ENCODE measurements at regions not wholly inside any gene's neighbourhood (a gene's known extent, or its start where the extent isn't known, plus 50 kb on each side); places are given as distances from the start of the nearest gene placed in this dataset.

GRCh38 chr18:22019193-22019592, 150.2 kb upstream of the GATA6 start:
- no peak for DNase-seq (ENCODE audit: low spot score)
- ATAC-seq = no peak
- H3K4me1 Mint-ChIP-seq = peaks cover 8% of the 10 kb centered on the region
- CTCF ChIA-PET = interaction anchor here (0.9 kb wide), 1 partner anchor 22 kb away, joined by 4 read pairs; no protein-coding TSS in a partner anchor
- H3K36me3 Mint-ChIP-seq = no peaks in the 10 kb centered on the region; the same call in 1 of the 2 replicates
- TF ChIP-seq MXD4 (CRISPR knock-in tag; IDR thresholded peaks at IDR 0.05; ENCODE audit: borderline replicate concordance) (no peak), GABPB1 (CRISPR knock-in tag; IDR thresholded peaks at IDR 0.05) (no peak), ZNF423 (CRISPR knock-in tag; IDR thresholded peaks at IDR 0.05) (no peak), MYBL2 (CRISPR knock-in tag; IDR thresholded peaks at IDR 0.05) (no peak), USF2 (CRISPR knock-in tag; IDR thresholded peaks at IDR 0.05) (no peak), RELA (CRISPR knock-in tag; IDR thresholded peaks at IDR 0.05; ENCODE audit: borderline replicate concordance) (no peak), ERG (CRISPR knock-in tag; IDR thresholded peaks at IDR 0.05) (no peak), CREM (CRISPR knock-in tag; IDR thresholded peaks at IDR 0.05) (no peak), ZMAT4 (CRISPR knock-in tag; IDR thresholded peaks at IDR 0.05) (no peak), ATF3 (CRISPR knock-in tag; conservative IDR thresholded peaks at IDR 0.05) (no peak), TEAD1 (CRISPR knock-in tag; IDR thresholded peaks at IDR 0.05) (no peak)
- TF ChIP-seq, protein P1, sequence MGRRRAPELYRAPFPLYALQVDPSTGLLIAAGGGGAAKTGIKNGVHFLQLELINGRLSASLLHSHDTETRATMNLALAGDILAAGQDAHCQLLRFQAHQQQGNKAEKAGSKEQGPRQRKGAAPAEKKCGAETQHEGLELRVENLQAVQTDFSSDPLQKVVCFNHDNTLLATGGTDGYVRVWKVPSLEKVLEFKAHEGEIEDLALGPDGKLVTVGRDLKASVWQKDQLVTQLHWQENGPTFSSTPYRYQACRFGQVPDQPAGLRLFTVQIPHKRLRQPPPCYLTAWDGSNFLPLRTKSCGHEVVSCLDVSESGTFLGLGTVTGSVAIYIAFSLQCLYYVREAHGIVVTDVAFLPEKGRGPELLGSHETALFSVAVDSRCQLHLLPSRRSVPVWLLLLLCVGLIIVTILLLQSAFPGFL (CRISPR knock-in tag; IDR thresholded peaks at IDR 0.05; ENCODE audit: borderline replicate concordance) = no peak
- TF ChIP-seq, protein P2, sequence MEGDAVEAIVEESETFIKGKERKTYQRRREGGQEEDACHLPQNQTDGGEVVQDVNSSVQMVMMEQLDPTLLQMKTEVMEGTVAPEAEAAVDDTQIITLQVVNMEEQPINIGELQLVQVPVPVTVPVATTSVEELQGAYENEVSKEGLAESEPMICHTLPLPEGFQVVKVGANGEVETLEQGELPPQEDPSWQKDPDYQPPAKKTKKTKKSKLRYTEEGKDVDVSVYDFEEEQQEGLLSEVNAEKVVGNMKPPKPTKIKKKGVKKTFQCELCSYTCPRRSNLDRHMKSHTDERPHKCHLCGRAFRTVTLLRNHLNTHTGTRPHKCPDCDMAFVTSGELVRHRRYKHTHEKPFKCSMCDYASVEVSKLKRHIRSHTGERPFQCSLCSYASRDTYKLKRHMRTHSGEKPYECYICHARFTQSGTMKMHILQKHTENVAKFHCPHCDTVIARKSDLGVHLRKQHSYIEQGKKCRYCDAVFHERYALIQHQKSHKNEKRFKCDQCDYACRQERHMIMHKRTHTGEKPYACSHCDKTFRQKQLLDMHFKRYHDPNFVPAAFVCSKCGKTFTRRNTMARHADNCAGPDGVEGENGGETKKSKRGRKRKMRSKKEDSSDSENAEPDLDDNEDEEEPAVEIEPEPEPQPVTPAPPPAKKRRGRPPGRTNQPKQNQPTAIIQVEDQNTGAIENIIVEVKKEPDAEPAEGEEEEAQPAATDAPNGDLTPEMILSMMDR (IDR thresholded peaks at IDR 0.05) = no peak
- no peaks in the 10 kb centered on the region for H3K27me3 Mint-ChIP-seq (ENCODE audit: low read depth)
- POLR2A ChIA-PET = no interaction called here
- peaks cover 3% of the 10 kb centered on the region for H3K9me3 Mint-ChIP-seq
- H3K4me3 Mint-ChIP-seq = no peak overlapping the region
- H3K27ac Mint-ChIP-seq = no peak overlapping the region

- Mint-ChIP-seq H3K9me3 (peaks cover 3% of the 10 kb centered on the region; the same call in 1 of the 2 replicates), H3K27me3 (ENCODE audit: low read depth) (no peaks in the 10 kb centered on the region), H3K36me3 (no peaks in the 10 kb centered on the region; the same call in 1 of the 2 replicates), H3K4me1 (peaks cover 8% of the 10 kb centered on the region), H3K4me3 (no peak overlapping the region), H3K27ac (no peak overlapping the region)
- POLR2A ChIA-PET = no interaction called here
- no peak for ATAC-seq
- CTCF ChIA-PET = interaction anchor here (0.9 kb wide), 1 partner anchor 23 kb away, joined by 4 read pairs; no protein-coding TSS in a partner anchor
- DNase-seq (ENCODE audit: low spot score) = no peak
- TF ChIP-seq, protein P3, sequence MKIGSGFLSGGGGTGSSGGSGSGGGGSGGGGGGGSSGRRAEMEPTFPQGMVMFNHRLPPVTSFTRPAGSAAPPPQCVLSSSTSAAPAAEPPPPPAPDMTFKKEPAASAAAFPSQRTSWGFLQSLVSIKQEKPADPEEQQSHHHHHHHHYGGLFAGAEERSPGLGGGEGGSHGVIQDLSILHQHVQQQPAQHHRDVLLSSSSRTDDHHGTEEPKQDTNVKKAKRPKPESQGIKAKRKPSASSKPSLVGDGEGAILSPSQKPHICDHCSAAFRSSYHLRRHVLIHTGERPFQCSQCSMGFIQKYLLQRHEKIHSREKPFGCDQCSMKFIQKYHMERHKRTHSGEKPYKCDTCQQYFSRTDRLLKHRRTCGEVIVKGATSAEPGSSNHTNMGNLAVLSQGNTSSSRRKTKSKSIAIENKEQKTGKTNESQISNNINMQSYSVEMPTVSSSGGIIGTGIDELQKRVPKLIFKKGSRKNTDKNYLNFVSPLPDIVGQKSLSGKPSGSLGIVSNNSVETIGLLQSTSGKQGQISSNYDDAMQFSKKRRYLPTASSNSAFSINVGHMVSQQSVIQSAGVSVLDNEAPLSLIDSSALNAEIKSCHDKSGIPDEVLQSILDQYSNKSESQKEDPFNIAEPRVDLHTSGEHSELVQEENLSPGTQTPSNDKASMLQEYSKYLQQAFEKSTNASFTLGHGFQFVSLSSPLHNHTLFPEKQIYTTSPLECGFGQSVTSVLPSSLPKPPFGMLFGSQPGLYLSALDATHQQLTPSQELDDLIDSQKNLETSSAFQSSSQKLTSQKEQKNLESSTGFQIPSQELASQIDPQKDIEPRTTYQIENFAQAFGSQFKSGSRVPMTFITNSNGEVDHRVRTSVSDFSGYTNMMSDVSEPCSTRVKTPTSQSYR (CRISPR knock-in tag; IDR thresholded peaks at IDR 0.05) = no peak
- TF ChIP-seq PRRX2 (CRISPR knock-in tag; IDR thresholded peaks at IDR 0.05) (no peak), RELA (CRISPR knock-in tag; IDR thresholded peaks at IDR 0.05; ENCODE audit: borderline replicate concordance) (no peak), ELF4 (CRISPR knock-in tag; IDR thresholded peaks at IDR 0.05; ENCODE audit: low read depth) (no peak), ATF1 (CRISPR knock-in tag; IDR thresholded peaks at IDR 0.05) (no peak), FOXJ3 (CRISPR knock-in tag; IDR thresholded peaks at IDR 0.05; ENCODE audit: borderline replicate concordance) (no peak), NR2C2 (CRISPR knock-in tag; IDR thresholded peaks at IDR 0.05) (no peak)
- TF ChIP-seq, protein P4, sequence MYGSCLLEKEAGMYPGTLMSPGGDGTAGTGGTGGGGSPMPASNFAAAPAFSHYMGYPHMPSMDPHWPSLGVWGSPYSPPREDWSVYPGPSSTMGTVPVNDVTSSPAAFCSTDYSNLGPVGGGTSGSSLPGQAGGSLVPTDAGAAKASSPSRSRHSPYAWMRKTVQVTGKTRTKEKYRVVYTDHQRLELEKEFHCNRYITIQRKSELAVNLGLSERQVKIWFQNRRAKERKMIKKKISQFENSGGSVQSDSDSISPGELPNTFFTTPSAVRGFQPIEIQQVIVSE (CRISPR knock-in tag; IDR thresholded peaks at IDR 0.05; ENCODE audit: borderline replicate concordance) = no peak
- TF ChIP-seq, protein P1 (CRISPR knock-in tag; IDR thresholded peaks at IDR 0.05; ENCODE audit: borderline replicate concordance) = no peak
Observed at GRCh38 chr18:22020127-22020866, 149.1 kb upstream of the GATA6 start.
